Tibial nerve (tissue), 4 donors: ENCODE measurements at regions not wholly inside any gene's neighbourhood (a gene's known extent, or its start where the extent isn't known, plus 50 kb on each side); places are given as distances from the start of the nearest gene placed in this dataset.

ENCODE experiments used
- EP300 ChIP-seq, 2 donors: sonication (generic); formaldehyde crosslinking; IDR thresholded peaks; one replicate each; pipeline ENCODE4 v1.6.1; 2017; ENCODE audit warnings: antibody characterized with exemption in 2 of 2, mild to moderate bottlenecking in 1 of 2
- POLR2A ChIP-seq, 2 donors: fragments of 450-650 bp; IDR thresholded peaks; one replicate each; pipeline ENCODE4 v1.6.1; 2017; ENCODE audit warnings: antibody characterized with exemption in 2 of 2, mild to moderate bottlenecking in 2 of 2, moderate library complexity in 2 of 2
- TF ChIP-seq, protein P1 (sequence below), 5 experiments: fragments of 200-600 bp in 3 of 5; fragments of 450-650 bp in 2 of 5; sonication (generic) in 3 of 5; IDR thresholded peaks; one replicate each; pipeline ENCODE4 v1.5.1; 2016 to 2019; ENCODE audit warnings: antibody characterized with exemption in 5 of 5, mild to moderate bottlenecking in 3 of 5, moderate library complexity in 2 of 5

DNA sequence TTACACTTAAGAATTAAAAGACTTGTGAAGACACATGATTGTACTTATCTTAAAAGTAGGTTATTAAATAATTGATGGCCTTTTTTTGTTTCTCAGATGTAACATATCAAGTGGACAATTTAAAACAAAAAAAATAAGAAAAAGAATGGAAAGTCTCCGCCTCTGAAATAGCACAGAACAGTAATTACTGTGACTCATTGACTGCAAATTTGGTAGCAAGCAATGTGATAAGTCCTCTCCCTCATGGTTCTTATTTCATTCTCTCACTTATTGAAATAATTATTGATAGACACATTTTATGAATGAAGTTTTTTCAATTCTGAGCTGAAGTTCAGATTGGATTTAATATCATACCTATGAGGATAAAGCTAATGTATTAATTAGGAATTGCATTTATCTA lies 717.9 kb upstream of the LUZP2 start:
- TF ChIP-seq, protein P1, sequence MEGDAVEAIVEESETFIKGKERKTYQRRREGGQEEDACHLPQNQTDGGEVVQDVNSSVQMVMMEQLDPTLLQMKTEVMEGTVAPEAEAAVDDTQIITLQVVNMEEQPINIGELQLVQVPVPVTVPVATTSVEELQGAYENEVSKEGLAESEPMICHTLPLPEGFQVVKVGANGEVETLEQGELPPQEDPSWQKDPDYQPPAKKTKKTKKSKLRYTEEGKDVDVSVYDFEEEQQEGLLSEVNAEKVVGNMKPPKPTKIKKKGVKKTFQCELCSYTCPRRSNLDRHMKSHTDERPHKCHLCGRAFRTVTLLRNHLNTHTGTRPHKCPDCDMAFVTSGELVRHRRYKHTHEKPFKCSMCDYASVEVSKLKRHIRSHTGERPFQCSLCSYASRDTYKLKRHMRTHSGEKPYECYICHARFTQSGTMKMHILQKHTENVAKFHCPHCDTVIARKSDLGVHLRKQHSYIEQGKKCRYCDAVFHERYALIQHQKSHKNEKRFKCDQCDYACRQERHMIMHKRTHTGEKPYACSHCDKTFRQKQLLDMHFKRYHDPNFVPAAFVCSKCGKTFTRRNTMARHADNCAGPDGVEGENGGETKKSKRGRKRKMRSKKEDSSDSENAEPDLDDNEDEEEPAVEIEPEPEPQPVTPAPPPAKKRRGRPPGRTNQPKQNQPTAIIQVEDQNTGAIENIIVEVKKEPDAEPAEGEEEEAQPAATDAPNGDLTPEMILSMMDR (IDR thresholded peaks at IDR 0.05): no peak
- no peak for TF ChIP-seq POLR2A (IDR thresholded peaks at IDR 0.05)
- no peak for TF ChIP-seq EP300 (IDR thresholded peaks at IDR 0.05)
